ENCODE measurements at regions not wholly inside any gene's neighbourhood (a gene's known extent, or its start where the extent isn't known, plus 50 kb on each side); places are given as distances from the start of the nearest gene placed in this dataset.

GRCh38 chr3:156051651-156052050 is 68.7 kb upstream of the KCNAB1 start:
- TF ChIP-seq EZH2 (optimal IDR thresholded peaks at IDR 0.05; ENCODE audit: low read depth, low read length) (no peak), CTCF (IDR thresholded peaks at IDR 0.05; ENCODE audit: low read length) (no peak), EZH2phosphoT487 (IDR thresholded peaks at IDR 0.05; ENCODE audit: low read length) (no peak)
